Kidney epithelial cell (primary cell): ENCODE measurements at regions not wholly inside any gene's neighbourhood (a gene's known extent, or its start where the extent isn't known, plus 50 kb on each side); places are given as distances from the start of the nearest gene placed in this dataset.

ENCODE experiments used
- DNase-seq: peaks from one replicate; pipeline ENCODE4 v3.0.0-alpha.2; 2010; ENCODE audit warnings: low read depth
- H3K27me3 ChIP-seq: 2 replicates; pipeline ENCODE4 v1.6.0; 2011; ENCODE audit warnings: low read length; ENCODE audit not compliant: control insufficient read depth, insufficient read depth
- H3K36me3 ChIP-seq: 2 replicates; pipeline ENCODE4 v1.5.1; 2011; ENCODE audit warnings: low read length; ENCODE audit not compliant: control insufficient read depth, insufficient read depth
- H3K4me3 ChIP-seq: 2 replicates; pipeline ENCODE4 v1.5.1; 2011; ENCODE audit warnings: low read depth, mild to moderate bottlenecking, control low read depth, low read length
- TF ChIP-seq, protein P1 (sequence below): IDR thresholded peaks from 2 replicates; pipeline ENCODE4 v1.5.1; 2011; ENCODE audit warnings: mild to moderate bottlenecking, moderate library complexity, low read length, control low read depth, inconsistent platforms; ENCODE audit not compliant: insufficient read depth, poor library complexity, severe bottlenecking

DNA sequence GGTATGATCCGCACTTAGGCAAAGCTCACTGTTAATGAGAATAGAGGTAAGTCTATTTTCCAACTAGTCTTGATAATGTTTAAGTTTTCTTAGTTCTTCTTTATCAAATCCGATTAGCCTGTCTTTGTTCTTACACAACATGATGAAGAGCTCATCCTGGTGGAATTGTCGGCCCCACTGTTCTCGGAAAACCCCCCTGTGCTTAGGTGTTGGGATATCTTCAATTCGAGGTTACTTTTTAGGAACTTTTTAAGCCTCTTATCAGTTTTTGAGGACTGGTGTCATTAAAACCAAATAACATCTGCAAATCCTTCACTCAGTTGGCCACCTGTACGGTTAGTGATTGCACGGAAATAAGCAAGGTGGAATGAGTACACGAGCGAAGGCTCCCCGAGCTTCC is 60.7 kb upstream of the KIF26B start:
- no peak for DNase-seq
- no peaks in the 10 kb centered on the region for H3K36me3 ChIP-seq
- no peaks in the 10 kb centered on the region for H3K27me3 ChIP-seq
- no peak overlapping the region for H3K4me3 ChIP-seq
- TF ChIP-seq, protein P1, sequence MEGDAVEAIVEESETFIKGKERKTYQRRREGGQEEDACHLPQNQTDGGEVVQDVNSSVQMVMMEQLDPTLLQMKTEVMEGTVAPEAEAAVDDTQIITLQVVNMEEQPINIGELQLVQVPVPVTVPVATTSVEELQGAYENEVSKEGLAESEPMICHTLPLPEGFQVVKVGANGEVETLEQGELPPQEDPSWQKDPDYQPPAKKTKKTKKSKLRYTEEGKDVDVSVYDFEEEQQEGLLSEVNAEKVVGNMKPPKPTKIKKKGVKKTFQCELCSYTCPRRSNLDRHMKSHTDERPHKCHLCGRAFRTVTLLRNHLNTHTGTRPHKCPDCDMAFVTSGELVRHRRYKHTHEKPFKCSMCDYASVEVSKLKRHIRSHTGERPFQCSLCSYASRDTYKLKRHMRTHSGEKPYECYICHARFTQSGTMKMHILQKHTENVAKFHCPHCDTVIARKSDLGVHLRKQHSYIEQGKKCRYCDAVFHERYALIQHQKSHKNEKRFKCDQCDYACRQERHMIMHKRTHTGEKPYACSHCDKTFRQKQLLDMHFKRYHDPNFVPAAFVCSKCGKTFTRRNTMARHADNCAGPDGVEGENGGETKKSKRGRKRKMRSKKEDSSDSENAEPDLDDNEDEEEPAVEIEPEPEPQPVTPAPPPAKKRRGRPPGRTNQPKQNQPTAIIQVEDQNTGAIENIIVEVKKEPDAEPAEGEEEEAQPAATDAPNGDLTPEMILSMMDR: no peak

DNA sequence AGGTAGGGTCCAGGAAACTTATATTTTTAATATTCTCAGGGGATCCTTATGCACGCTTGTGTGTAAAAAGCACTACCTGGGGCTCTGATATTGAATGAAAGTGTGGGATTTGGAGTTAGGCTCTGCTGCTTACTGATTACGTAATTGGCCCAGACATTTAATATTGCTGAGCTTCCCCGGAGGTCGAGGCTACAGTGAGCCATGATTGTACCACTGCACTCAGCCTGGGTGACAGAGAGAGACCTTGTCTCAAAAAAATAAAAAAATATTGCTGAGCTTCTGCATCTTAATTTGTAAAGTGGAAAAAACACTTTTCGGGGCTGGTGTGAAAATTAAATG is 62.2 kb upstream of the KIF26B start:
- H3K4me3 ChIP-seq: no peak overlapping the region
- no peaks in the 10 kb centered on the region for H3K36me3 ChIP-seq
- TF ChIP-seq, protein P1: no peak
- DNase-seq: no peak
- H3K27me3 ChIP-seq: no peaks in the 10 kb centered on the region

DNA sequence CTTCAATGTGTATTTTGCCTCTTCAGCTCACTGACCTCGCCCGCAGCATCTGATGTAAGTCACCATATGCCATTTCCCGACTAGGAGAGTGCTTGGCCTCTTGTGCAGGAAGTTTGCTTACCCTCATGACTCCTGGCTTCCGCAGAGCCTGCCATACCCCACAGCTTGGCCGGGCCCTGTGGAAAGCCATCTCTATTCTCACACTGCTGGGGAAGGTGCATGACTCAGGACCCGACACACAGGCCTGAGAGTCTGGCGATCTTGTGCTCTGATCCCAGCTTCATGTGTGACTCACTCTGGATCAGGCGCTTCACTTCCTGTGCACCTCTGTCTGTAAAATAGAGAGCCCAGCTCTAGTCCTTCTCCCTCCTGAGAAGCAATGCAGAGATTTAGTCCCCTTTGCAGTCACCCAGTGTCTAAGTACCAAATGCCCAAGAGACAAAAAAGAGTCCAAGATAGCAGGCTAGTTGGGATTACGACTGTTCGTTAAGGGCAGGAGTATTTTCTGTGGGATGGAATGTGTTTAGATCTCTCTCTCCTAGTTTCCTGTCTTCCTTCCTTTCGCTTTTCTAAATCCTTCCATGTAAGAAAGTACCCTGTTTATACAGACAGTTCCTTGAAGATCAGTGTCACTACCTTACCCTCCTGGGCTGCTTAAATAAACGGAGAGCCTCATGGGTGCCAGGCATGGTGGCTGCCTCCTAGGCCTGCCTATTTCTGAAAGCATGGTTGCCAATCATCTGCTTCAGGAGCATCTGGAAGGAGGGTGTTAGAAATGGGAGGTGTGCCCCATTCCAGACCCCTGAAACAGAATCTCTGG is 62.8 kb upstream of the KIF26B start:
- TF ChIP-seq, protein P1: no peak
- Histone ChIP-seq H3K4me3 (no peak overlapping the region), H3K36me3 (no peaks in the 10 kb centered on the region), H3K27me3 (no peaks in the 10 kb centered on the region)
- peak; percentile 96 for DNase-seq

DNA sequence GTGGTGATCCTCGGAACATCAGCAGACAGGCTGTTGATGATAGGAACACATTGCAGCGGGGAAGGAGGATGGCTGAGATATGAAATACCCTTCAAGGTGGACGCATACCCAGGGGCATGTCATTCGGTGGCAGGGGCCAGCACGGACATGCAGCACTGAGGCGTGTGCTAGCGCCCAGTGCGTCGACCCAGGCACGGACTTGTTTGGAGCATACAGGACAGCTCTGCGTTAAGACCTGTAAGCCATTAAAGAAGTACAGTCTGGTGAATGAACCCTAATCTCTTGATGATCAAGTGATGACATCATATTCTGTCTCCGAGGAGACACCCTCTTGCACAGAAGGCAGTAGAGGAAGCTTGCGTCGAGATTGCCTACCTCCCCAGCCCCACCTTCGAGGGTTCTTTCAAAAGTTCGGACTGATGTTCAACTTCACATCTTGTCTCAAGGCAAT is 63.6 kb upstream of the KIF26B start:
- no peak for DNase-seq
- H3K4me3 ChIP-seq: no peak overlapping the region
- TF ChIP-seq, protein P1: no peak

DNA sequence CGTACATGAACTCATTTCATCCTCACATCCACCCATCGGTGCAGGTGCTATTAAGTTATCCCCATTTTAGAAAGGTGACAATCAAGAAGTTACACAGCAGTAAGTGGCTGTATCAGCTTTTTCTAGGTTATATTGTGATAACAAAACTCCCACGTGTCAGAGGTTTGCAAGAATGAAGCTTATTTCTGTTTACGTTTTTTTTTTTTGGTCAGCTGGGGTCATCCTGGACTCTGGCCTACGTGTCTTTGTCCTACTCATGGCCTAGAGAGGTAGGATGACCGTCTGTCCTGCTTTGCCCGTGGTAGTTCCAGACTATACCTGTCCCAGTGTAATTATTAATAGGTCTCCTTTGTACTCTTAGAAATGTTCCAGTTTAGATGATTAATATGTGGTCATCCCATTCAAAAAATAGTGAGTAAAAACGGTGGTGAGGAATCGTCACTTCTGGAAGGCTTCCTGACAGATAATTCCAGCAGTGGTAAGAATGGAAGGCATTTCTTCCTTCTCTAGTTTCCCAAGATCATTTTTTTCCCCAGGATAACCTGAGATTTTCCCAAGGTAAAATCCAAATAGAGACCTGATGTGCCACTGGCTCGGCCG is 64.2 kb upstream of the KIF26B start:
- H3K36me3 ChIP-seq: no peaks in the 10 kb centered on the region

More for the DNA sequence above, 63.6 kb upstream of the KIF26B start:
- no peaks in the 10 kb centered on the region for H3K36me3 ChIP-seq
- no peaks in the 10 kb centered on the region for H3K27me3 ChIP-seq

More for the DNA sequence above, 64.2 kb upstream of the KIF26B start:
- H3K4me3 ChIP-seq: no peak overlapping the region
- H3K27me3 ChIP-seq: no peaks in the 10 kb centered on the region
- DNase-seq: no peak
- TF ChIP-seq, protein P1: no peak
